ENCODE measurements at regions not wholly inside any gene's neighbourhood (a gene's known extent, or its start where the extent isn't known, plus 50 kb on each side); places are given as distances from the start of the nearest gene placed in this dataset.

GRCh38 chr3:124315215-124316033, 323.5 kb upstream of the ROPN1 start:
- Histone ChIP-seq H3K27me3 (replicated peaks; ENCODE audit: control insufficient read depth, insufficient read depth, low read length, poor library complexity, severe bottlenecking) (no peaks in the 10 kb centered on the region), H3K36me3 (ENCODE audit: control insufficient read depth, insufficient read depth, low read length) (no peaks in the 10 kb centered on the region), H3K27ac (ENCODE audit: insufficient read depth, low read length, poor library complexity, severe bottlenecking) (no peak overlapping the region), H3K9me3 (ENCODE audit: control insufficient read depth, low read length) (no peaks in the 10 kb centered on the region), H3K4me1 (ENCODE audit: control insufficient read depth, insufficient read depth, low read length, poor library complexity, severe bottlenecking) (no peaks in the 10 kb centered on the region), H3K4me3 (ENCODE audit: insufficient read depth, low read depth, low read length, poor library complexity, severe bottlenecking) (no peak overlapping the region)
- no peak for DNase-seq

GRCh38 chr3:124316034-124316287, 324.0 kb upstream of the ROPN1 start:
- no peaks in the 10 kb centered on the region for H3K27me3 ChIP-seq (replicated peaks; ENCODE audit: control insufficient read depth, insufficient read depth, low read length, poor library complexity, severe bottlenecking)
- H3K36me3 ChIP-seq (ENCODE audit: control insufficient read depth, insufficient read depth, low read length) = no peaks in the 10 kb centered on the region
- H3K27ac ChIP-seq (ENCODE audit: insufficient read depth, low read length, poor library complexity, severe bottlenecking) = no peak overlapping the region
- no peaks in the 10 kb centered on the region for H3K9me3 ChIP-seq (ENCODE audit: control insufficient read depth, low read length)
- no peak overlapping the region for H3K4me3 ChIP-seq (ENCODE audit: insufficient read depth, low read depth, low read length, poor library complexity, severe bottlenecking)
- DNase-seq = no peak
- H3K4me1 ChIP-seq (ENCODE audit: control insufficient read depth, insufficient read depth, low read length, poor library complexity, severe bottlenecking) = no peaks in the 10 kb centered on the region

GRCh38 chr3:124318014-124318413, 326.1 kb upstream of the ROPN1 start:
- Histone ChIP-seq H3K36me3 (ENCODE audit: control insufficient read depth, insufficient read depth, low read length) (no peaks in the 10 kb centered on the region), H3K9me3 (ENCODE audit: control insufficient read depth, low read length) (no peaks in the 10 kb centered on the region), H3K27ac (ENCODE audit: insufficient read depth, low read length, poor library complexity, severe bottlenecking) (no peak overlapping the region), H3K4me3 (ENCODE audit: insufficient read depth, low read depth, low read length, poor library complexity, severe bottlenecking) (no peak overlapping the region), H3K4me1 (ENCODE audit: control insufficient read depth, insufficient read depth, low read length, poor library complexity, severe bottlenecking) (no peaks in the 10 kb centered on the region), H3K27me3 (replicated peaks; ENCODE audit: control insufficient read depth, insufficient read depth, low read length, poor library complexity, severe bottlenecking) (no peaks in the 10 kb centered on the region)
- DNase-seq = no peak

- Histone ChIP-seq H3K36me3 (ENCODE audit: control insufficient read depth, insufficient read depth, low read length) (no peaks in the 10 kb centered on the region), H3K27me3 (replicated peaks; ENCODE audit: control insufficient read depth, insufficient read depth, low read length, poor library complexity, severe bottlenecking) (no peaks in the 10 kb centered on the region), H3K4me1 (ENCODE audit: control insufficient read depth, insufficient read depth, low read length, poor library complexity, severe bottlenecking) (no peaks in the 10 kb centered on the region), H3K27ac (ENCODE audit: insufficient read depth, low read length, poor library complexity, severe bottlenecking) (no peak overlapping the region), H3K4me3 (ENCODE audit: insufficient read depth, low read depth, low read length, poor library complexity, severe bottlenecking) (no peak overlapping the region), H3K9me3 (ENCODE audit: control insufficient read depth, low read length) (no peaks in the 10 kb centered on the region)
- DNase-seq = no peak
Observed at GRCh38 chr3:124318656-124319055, 326.7 kb upstream of the ROPN1 start.

GRCh38 chr3:124320976-124321375, 329.1 kb upstream of the ROPN1 start:
- Histone ChIP-seq H3K9me3 (ENCODE audit: control insufficient read depth, low read length) (no peaks in the 10 kb centered on the region), H3K4me1 (ENCODE audit: control insufficient read depth, insufficient read depth, low read length, poor library complexity, severe bottlenecking) (no peaks in the 10 kb centered on the region), H3K27me3 (replicated peaks; ENCODE audit: control insufficient read depth, insufficient read depth, low read length, poor library complexity, severe bottlenecking) (no peaks in the 10 kb centered on the region), H3K27ac (ENCODE audit: insufficient read depth, low read length, poor library complexity, severe bottlenecking) (no peak overlapping the region), H3K4me3 (ENCODE audit: insufficient read depth, low read depth, low read length, poor library complexity, severe bottlenecking) (no peak overlapping the region), H3K36me3 (ENCODE audit: control insufficient read depth, insufficient read depth, low read length) (no peaks in the 10 kb centered on the region)
- no peak for DNase-seq

- no peaks in the 10 kb centered on the region for H3K4me1 ChIP-seq (ENCODE audit: control insufficient read depth, insufficient read depth, low read length, poor library complexity, severe bottlenecking)
- H3K27ac ChIP-seq (ENCODE audit: insufficient read depth, low read length, poor library complexity, severe bottlenecking) = no peak overlapping the region
- H3K9me3 ChIP-seq (ENCODE audit: control insufficient read depth, low read length) = no peaks in the 10 kb centered on the region
- no peak overlapping the region for H3K4me3 ChIP-seq (ENCODE audit: insufficient read depth, low read depth, low read length, poor library complexity, severe bottlenecking)
- no peaks in the 10 kb centered on the region for H3K27me3 ChIP-seq (replicated peaks; ENCODE audit: control insufficient read depth, insufficient read depth, low read length, poor library complexity, severe bottlenecking)
- no peak for DNase-seq
- no peaks in the 10 kb centered on the region for H3K36me3 ChIP-seq (ENCODE audit: control insufficient read depth, insufficient read depth, low read length)
Observed at GRCh38 chr3:124322309-124322880, 330.5 kb upstream of the ROPN1 start.

- no peaks in the 10 kb centered on the region for H3K36me3 ChIP-seq (ENCODE audit: control insufficient read depth, insufficient read depth, low read length)
- no peak for DNase-seq
- H3K27me3 ChIP-seq (replicated peaks; ENCODE audit: control insufficient read depth, insufficient read depth, low read length, poor library complexity, severe bottlenecking) = no peaks in the 10 kb centered on the region
- no peak overlapping the region for H3K27ac ChIP-seq (ENCODE audit: insufficient read depth, low read length, poor library complexity, severe bottlenecking)
- no peaks in the 10 kb centered on the region for H3K4me1 ChIP-seq (ENCODE audit: control insufficient read depth, insufficient read depth, low read length, poor library complexity, severe bottlenecking)
- H3K9me3 ChIP-seq (ENCODE audit: control insufficient read depth, low read length) = no peaks in the 10 kb centered on the region
- H3K4me3 ChIP-seq (ENCODE audit: insufficient read depth, low read depth, low read length, poor library complexity, severe bottlenecking) = no peak overlapping the region
Observed at GRCh38 chr3:124322966-124323365, 331.0 kb upstream of the ROPN1 start.

- no peak for DNase-seq
- H3K27ac ChIP-seq (ENCODE audit: insufficient read depth, low read length, poor library complexity, severe bottlenecking) = no peak overlapping the region
Observed at GRCh38 chr3:124325248-124325647, 333.3 kb upstream of the ROPN1 start.

GRCh38 chr3:124329723-124330122, 337.8 kb upstream of the ROPN1 start:
- no peaks in the 10 kb centered on the region for H3K36me3 ChIP-seq (ENCODE audit: control insufficient read depth, insufficient read depth, low read length)
- H3K27me3 ChIP-seq (replicated peaks; ENCODE audit: control insufficient read depth, insufficient read depth, low read length, poor library complexity, severe bottlenecking) = no peaks in the 10 kb centered on the region
- H3K27ac ChIP-seq (ENCODE audit: insufficient read depth, low read length, poor library complexity, severe bottlenecking) = no peak overlapping the region
- H3K9me3 ChIP-seq (ENCODE audit: control insufficient read depth, low read length) = no peaks in the 10 kb centered on the region
- no peak overlapping the region for H3K4me3 ChIP-seq (ENCODE audit: insufficient read depth, low read depth, low read length, poor library complexity, severe bottlenecking)
- H3K4me1 ChIP-seq (ENCODE audit: control insufficient read depth, insufficient read depth, low read length, poor library complexity, severe bottlenecking) = no peaks in the 10 kb centered on the region
- DNase-seq = no peak

More at GRCh38 chr3:124325248-124325647, 333.3 kb upstream of the ROPN1 start:
- Histone ChIP-seq H3K4me1 (ENCODE audit: control insufficient read depth, insufficient read depth, low read length, poor library complexity, severe bottlenecking) (no peaks in the 10 kb centered on the region), H3K36me3 (ENCODE audit: control insufficient read depth, insufficient read depth, low read length) (no peaks in the 10 kb centered on the region), H3K9me3 (ENCODE audit: control insufficient read depth, low read length) (no peaks in the 10 kb centered on the region), H3K27me3 (replicated peaks; ENCODE audit: control insufficient read depth, insufficient read depth, low read length, poor library complexity, severe bottlenecking) (no peaks in the 10 kb centered on the region), H3K4me3 (ENCODE audit: insufficient read depth, low read depth, low read length, poor library complexity, severe bottlenecking) (no peak overlapping the region)

GRCh38 chr3:124333931-124334640, 342.2 kb upstream of the ROPN1 start:
- H3K9me3 ChIP-seq (ENCODE audit: control insufficient read depth, low read length) = no peaks in the 10 kb centered on the region
- H3K27ac ChIP-seq (ENCODE audit: insufficient read depth, low read length, poor library complexity, severe bottlenecking) = no peak overlapping the region
- no peak for DNase-seq
- H3K27me3 ChIP-seq (replicated peaks; ENCODE audit: control insufficient read depth, insufficient read depth, low read length, poor library complexity, severe bottlenecking) = no peaks in the 10 kb centered on the region
- no peaks in the 10 kb centered on the region for H3K4me1 ChIP-seq (ENCODE audit: control insufficient read depth, insufficient read depth, low read length, poor library complexity, severe bottlenecking)
- no peak overlapping the region for H3K4me3 ChIP-seq (ENCODE audit: insufficient read depth, low read depth, low read length, poor library complexity, severe bottlenecking)
- H3K36me3 ChIP-seq (ENCODE audit: control insufficient read depth, insufficient read depth, low read length) = no peaks in the 10 kb centered on the region

Data from effector memory CD4-positive, alpha-beta T cell (primary cell).